SHP77 treated with DMSO at 0.1 percent for 48 hours (cell line): ENCODE measurements at regions not wholly inside any gene's neighbourhood (a gene's known extent, or its start where the extent isn't known, plus 50 kb on each side); places are given as distances from the start of the nearest gene placed in this dataset.

Experiments used
- DNase-seq: peaks from one replicate; lab custom pipeline; 2025; lab: John Stamatoyannopoulos, UW

DNA sequence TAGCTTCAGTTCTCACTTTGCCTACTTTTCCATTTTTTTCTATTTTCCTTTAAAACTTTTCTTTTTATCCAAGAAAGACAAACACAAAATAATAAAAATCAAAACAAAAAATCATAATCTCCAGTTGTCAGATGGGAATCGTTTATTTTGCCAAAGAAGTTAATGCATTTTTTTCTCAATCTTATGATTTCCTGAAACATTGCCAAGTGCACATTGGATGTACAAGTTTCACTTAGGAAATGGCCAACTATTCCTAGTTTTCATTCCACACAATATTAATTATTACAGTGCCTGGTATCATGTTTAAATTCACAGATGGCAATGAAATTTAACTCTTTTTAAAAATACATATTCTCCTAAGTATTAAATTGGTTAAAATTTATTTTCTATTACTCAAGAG, 1050.5 kb downstream of the TTLL7 start:
- DNase-seq = no peak

DNA sequence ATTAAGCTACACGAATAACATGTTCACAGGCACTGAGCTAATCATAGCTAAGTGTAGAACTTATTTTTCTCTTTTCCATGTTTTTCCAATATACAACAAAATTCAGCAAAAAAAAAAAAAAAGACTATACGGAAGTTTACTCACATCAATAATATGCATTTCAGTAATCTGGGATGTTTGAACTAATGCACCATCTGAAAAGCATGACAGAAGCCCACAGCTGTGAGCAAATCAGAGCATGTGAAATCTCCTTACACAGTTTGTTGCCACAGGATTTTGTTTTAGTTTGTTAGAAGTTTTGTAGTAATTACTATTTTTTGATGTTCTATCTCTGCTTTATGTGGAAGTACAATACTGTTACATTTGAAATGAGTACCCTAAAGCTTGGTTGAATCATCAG, 1051.7 kb downstream of the TTLL7 start:
- no peak for DNase-seq

DNA sequence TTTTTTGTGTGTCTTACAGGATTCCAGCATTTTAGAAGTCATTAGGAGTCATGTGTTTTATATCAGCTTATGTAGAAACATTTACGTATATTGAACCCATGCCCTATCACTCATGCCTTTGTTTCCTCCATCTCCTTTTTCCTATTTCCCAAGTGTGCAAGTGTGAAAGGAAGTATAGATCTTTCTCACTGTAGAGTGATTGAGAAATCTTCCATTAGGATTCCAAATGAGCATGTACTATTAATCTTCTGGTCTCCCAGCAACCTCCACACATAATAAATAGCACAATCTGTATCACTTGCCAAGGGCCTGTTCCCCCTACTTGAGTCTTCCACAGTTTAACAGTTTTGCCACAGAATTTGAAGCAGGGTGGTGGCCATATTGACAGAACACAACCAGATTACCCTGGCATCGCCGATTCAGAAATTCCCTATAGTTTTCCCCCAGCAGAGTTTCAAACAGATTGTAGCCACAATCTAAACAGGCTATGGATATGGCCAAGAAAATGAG, 1052.8 kb downstream of the TTLL7 start:
- DNase-seq = no peak

DNA sequence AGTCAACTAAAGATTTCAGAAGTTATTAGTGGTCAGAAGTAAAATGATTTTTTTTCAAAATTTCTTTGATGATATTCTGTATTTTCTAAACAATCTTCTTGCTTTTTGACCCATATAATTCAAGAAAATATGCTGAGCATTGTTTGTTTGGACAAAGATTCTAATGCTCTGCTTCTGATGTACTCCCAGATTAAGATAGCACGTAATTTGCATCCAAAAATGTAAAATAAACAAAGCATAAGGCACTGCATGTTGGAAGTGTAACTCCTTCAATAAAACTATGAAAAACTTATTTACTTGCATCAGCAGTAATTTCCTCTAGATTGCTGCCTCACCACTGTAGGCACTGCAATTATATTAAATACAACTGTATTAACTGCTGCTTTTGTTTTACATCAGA, 1054.1 kb downstream of the TTLL7 start:
- DNase-seq = no peak

DNA sequence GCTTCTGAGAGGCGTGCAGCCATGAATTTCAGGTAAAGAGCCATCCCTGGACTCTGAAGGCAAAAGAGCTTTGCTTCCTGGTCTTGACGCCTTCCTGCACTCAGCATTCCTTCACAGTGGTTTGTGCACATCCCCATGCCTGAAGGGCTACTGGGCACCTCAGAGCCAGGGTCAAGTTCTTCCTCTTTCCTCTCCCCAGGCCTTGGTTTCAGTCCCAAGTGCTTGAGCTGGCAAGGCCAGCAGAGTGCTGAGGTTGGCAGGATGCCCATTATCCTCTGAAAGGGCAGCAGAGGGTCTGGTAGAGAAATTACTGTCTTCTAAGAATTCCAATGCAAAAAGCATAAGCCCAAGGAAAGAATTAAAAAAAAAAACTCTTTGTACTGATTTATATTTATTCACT, 1064.9 kb downstream of the TTLL7 start:
- DNase-seq = no peak

DNA sequence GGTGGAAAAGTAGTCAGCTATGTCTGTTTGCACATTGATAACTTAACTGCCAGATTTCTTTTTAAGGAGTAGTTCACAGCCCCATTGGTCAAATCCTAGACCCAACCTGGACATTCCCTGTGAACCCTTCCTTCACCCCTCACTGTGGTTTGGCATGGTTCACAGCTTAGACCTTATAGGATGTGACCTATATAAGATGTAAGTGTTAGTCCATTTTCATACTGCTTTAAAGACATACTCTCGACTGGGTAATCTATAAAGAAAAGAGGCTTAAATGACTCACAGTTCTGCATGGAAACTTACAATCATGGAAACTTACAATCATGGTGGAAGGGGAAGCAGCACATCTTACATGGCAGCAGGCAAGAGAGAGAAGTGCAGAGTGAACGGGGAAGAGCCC, 1066.2 kb downstream of the TTLL7 start:
- DNase-seq = no peak

DNA sequence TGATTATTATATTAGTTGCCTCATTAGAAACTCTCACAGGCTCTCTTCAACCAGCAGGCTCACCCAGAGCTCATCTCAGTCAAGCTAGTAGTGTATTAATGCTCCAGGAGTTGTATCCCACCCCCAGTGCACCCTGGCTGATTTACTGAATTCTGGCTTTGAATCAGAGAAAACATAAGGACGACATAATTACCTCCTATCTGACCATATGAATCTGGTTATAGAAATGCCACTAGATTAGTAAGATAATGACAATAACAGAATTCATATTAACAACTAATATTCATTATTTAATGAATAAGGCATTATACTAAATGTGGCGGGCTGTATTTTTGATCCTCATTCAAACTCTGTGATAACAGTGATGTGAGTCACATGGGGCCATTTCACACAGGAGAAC, 1066.7 kb downstream of the TTLL7 start:
- DNase-seq = no peak

DNA sequence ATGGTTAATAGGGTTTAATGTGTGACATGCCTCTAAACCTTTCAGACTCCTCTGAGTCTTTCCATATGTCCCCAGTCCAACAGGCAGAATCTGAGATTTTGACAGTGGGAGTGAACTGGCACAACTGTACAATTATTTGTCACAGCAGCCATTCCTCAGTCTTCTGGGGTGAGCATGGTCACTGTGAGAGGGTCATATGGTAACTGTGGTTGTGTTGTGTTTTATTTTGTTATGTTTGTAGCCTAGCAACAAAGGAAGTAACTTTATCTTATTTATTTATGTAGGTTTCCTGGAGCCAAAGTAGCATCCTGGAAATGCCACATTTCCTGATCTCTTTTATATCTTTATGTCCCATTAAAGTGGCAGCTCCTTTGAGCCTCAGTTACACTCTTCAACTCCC, 1067.9 kb downstream of the TTLL7 start:
- no peak for DNase-seq

DNA sequence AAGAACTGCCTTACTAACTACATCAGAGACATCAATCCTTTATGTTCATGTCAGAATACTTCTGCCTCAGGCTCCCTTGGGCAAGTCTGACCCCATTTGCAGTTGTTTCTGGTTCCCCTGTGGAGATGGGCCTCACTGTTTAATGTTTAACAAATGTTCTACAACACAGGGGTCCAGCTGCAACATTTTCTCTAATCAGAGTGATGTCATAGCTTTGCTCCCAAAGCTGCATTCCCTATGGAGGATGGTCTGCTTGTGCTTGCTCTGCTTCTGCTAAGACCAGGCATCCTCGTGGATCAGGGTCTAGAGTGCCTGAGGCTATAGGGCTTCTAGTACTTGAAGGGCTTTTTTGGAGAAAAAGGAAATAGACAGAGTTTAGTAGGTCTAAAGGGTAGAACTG, 1071.2 kb downstream of the TTLL7 start:
- no peak for DNase-seq

DNA sequence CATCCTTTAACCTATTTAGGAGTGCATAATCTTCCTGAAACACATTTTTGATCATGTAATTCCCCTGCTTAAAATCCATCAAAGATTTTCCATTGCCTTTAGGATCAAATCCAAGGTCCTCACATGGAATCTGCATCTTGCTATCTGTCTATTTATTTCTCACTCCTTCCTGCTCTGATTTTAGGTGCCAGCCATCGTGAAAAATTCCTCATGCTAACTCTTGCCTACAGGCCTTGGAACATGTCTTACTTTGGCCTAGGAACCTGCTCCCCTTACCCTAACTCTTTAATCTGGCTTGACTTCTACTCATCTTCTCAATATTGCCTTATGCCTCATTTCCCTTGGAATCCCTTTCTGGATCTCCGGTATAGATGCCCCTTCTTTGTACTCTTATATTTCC, 1074.3 kb downstream of the TTLL7 start:
- no peak for DNase-seq

DNA sequence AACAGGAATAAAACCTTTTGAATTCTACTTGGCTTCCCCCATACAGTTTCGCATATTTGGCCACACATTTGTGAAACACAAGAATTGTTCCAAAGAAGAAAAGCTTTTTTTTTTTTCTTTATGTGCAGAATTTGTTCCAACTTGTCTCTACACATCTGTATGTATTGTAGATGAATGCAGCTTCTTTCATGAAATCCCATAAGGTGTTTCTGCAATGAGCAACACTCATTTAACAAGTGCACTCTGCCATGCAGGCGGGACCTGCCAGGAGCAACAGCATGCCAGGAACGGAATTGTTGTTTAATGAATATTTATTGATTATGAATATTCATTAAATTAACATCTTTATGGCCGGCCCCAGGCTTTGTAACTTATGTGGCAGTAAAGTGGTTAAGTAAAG, 1075.0 kb downstream of the TTLL7 start:
- DNase-seq = no peak

DNA sequence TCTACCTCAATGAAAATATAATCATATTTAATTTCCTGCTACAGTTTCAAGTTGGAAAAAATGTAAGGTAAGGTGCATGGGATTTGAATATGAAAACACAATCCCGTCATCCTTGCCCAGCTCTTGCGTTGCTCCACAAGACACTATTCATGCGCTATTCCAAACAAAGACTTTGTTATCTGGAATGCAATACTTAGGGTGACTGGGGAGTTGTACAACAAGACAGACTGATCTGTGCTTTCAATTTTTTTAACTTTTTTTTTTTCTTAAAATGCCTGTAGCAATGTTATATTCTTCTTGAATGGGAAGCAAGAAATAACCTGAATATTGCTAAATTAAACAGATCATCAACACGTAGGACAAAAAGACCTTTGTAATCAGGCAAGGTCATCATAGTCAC, 1077.2 kb downstream of the TTLL7 start:
- no peak for DNase-seq

DNA sequence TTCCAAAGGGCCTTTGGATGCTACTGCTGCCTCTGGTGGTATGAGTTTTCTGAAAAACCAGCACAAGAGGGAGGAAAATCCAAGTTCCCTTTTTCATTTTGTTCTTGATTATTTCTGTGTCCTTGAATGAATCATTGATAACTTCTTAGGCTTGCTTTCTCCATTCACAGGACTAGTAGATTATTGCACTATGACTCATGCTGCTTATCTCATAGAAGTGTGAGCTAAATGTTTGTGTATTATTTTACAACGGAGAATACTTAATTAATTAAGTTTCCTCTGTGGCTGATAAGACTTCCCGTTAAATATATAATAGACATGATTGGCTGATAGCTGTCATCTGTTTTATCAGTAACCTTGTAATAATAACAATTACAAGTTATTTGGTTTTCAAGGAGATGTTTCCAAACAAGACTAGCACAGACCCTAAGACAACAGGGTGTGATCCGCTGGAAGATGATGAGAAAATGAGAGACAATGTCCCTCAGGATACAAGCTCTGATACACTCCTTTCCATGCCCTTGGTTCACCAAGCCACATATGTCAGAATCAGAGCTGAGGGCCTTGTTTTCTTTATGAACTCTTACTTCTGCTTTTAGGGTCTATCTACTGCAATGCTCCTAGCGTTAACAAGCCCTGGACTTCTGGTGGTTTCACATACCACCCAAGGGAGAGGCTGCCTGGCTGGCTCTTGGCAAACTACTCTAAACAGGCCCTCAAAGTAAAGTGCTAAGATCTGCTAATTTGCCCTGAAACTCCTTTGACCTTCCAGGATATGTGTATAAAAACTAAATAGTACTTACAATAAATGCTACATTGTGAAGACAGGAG, 1078.3 kb downstream of the TTLL7 start:
- DNase-seq = no peak

DNA sequence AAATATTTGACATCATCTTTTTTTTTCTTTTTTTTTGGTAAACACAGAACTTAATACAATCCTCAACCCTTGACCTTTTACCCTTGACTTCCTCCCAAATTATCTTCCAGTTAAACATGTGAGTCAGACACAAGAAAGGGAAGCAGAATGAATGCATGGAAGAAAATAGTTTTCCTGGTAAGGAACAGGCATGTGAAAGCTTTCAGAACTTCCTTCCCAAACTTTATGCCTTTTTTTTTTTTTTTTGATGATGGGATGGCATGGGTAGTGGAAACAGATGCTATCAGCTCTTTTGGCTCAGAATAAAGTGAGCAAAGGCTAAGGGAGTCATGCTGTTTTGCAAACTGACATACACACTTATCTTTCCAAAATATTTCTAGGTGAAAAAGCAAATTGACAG, 1079.1 kb downstream of the TTLL7 start:
- no peak for DNase-seq

DNA sequence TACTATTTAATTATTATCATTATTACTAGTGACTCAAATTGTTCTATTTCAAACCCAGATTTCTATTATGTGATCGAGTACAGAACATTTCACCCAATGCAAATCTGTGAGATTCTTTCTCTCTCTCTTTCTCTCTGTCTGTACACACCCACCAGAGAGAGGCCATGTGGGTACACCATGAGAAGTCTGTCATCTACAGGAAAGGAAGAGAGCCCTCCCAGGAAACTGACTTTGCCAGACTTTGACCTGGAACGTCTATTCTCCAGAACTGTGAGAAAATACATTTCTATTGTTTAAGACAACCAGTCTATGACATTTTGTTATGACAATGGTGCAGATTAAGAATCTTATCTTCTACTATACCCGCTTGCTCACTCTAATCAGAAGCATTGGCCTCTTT, 1091.6 kb downstream of the TTLL7 start:
- DNase-seq = no peak

DNA sequence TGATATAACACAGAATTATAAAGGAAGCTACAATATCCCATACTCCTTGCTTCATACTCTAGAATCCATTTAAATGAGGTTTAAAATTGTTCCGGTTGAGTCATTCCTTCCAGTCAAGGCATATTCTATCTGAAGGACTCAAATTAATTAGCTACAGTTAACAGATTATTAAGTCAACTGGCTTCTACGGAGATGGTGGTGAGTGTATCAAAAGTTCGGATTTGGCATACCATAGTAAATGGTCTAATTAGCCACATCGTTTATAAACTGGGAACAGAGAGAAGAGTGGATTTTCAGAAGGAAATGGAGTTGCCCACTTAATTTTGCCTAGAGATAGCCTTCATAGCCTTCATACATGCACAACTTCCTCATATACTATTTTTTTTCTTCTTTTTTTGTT, 1095.3 kb downstream of the TTLL7 start:
- DNase-seq = no peak

DNA sequence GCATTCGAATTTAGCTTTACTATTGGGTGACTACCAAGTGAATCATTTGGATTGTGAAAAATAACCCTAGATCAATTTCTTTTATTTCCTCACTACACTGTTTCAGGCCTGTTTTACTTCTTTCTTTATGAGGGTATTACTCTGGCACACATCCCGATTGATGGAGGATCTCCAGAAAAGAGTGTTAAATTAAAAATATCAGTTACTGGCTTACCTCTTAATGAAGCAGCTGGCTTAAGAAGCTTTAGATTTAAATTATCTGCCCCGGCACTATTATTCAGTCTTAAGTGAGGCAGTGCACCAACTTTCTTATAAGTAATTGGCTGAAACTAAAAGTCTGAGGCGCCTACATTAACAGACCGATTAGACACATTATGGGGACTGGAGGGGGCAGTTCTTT, 1097.4 kb downstream of the TTLL7 start:
- DNase-seq = no peak

DNA sequence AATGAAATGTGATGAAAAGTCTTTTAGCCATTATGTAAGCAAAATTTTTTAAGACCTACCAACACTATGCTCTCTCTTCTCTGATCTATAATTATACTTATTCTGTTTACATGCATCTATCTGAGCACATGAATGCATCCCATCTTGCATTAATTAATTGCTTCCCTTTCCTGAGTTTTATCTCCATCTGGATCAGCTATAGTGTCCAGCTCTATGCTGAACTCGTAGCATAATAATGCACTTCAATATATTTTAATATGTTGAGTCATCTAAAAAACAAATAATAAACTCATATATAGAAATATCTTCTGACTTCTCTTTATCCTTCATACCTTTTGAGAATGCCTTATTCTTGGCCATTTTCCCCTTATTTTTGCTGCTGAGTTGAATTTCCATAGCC, 1097.8 kb downstream of the TTLL7 start:
- no peak for DNase-seq

DNA sequence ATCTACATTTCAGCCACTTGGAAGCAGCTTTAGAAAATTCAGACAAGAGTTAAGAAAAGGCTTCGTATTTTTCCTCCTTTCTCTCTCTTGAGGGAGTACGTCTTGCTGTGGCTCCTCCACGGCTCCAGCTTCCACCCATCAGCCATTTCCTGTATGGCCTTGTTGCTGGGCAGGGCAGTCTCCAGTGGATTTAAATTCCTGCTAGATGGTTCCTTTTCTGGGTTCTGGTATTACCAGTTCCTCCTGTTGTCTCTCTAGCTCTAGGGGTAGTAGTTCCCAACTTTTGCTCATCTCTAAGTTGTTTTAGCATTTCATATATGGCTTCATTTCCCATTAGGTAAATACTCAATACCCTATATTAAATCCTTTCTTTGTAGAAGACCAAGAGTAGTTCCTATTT, 1098.3 kb downstream of the ADGRL2 start:
- DNase-seq = no peak

DNA sequence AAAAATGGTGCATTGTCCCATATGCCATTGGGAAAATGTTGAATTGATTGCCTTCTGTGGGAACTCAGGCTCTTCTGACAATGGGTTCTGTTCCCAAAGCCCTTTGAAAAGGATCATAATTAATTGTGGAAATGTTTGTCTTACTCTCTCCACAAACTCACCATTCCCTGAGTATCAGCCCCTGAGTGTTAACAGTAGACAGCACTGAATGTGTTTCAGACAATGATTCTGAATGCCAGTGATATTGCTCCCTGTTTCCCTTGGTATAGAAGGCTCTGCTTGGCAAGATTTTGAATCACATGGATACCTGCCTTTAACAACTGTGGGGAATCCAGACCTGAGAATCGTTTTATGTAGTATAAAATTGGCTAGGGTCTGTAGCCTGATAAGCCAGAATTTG, 1096.8 kb downstream of the ADGRL2 start:
- no peak for DNase-seq

DNA sequence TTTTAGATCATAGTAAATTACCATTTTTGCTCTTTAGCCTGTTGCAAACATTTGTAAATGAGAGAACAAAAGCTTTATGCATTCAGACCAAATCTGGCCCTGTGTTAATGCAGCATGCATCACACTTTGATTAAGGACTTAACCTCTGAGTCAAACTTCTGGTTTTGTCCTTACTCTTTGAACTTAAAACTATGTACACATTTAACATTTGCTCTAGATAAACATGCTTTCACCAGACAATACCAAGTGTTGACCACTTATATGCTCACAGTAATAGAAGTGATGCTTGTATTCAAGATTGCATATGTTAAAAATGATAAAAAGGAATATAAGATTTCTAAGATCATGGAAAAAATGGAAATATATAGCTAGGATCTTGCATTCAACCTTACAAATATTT, 1095.3 kb downstream of the ADGRL2 start:
- DNase-seq = no peak

DNA sequence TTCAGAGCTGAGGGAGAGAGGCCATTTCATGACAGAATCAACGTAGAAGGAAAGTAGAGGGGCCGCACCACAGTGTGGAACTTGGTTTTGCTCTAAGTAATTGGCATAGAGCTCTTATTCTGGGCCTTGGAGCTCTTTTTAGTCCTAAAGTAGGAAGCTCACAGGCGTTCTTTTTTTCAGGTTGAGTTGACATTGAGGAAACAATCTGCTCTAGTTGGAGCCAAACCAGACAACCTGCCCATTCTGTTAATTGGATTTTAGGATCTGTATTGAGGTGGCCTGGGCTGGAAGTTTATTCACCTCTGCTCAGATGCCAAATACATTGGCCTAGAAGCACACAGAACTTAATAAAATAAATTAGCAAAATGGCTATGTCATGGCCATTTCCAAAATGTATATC, 1093.9 kb downstream of the ADGRL2 start:
- no peak for DNase-seq

DNA sequence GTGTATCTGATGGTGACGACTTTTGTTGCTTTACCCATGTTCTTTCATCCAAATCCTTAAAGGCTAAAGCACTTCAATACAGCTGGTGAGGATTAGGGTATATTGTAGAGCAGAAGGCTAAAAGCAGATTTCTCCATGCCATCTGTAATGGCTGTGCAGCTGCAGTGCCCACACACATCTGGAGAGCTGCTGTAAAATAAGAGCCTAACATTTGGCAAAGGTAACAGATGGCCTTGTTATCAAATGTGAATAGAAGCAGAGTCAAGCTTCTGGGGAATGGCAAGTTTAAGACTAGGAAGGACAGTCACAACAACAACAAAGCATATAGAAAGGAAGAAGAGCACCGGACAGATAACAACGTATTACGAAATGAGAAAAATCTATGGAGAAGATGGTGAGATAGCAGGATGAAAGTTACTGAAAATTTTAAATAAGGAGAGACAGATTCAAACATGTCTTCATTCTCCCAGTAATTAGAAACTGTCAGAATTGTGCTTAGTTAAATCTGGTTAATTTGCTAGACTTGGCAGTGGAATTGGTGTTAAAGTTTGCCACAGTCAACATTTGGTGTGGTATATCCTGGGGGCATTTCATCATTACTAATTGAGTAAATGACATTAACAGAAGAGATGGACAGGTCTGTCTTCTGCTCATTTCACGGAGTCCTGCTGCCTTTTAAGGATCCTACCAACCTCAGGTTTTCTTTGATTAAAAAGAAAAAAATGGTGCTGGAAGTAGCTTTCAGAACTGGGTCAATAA, 1093.2 kb downstream of the ADGRL2 start:
- DNase-seq = no peak

DNA sequence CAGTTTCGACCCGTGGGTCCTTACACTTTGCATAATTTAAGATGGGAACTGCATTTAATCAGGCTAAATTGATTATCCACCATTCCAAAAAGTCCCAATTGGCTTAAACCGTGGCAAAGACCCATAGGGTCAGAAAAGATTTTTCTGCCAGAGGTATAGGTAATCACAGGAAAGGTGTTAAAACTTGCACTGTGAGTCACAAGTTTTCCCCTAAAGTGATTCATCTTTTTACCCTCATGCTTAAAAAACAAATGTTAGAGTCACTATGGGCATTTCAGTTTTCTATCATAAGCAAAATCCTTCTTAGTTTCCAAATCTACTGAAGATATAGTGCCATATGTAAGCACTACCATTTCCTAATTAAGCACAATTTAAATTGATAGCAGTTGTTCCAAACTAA, 1079.8 kb downstream of the ADGRL2 start:
- no peak for DNase-seq
